ENCODE measurements at regions not wholly inside any gene's neighbourhood (a gene's known extent, or its start where the extent isn't known, plus 50 kb on each side); places are given as distances from the start of the nearest gene placed in this dataset.

- POLR2A ChIA-PET = no interaction called here
- no peaks in the 10 kb centered on the region for H3K9me3 ChIP-seq (ENCODE audit: low read length)
- no peak for DNase-seq
These were observed 322.8 kb downstream of the SPATA17 start for GRCh38 chr1:217953922-217954321.

GRCh38 chr1:217955723-217956122 is 324.6 kb downstream of the SPATA17 start:
- Mint-ChIP-seq H3K27ac (no peak overlapping the region), H3K4me3 (no peak overlapping the region), H3K4me1 (no peaks in the 10 kb centered on the region), H3K9me3 (peaks cover 0 to 14% (median 8%) of the 10 kb centered on the region in 5 donors), H3K27me3 (no peaks in the 10 kb centered on the region), H3K36me3 (no peaks in the 10 kb centered on the region)
- POLR2A ChIA-PET = no interaction called here
- Histone ChIP-seq H3K36me3 (ENCODE audit: insufficient read depth, low read length) (no peaks in the 10 kb centered on the region), H3K27me3 (ENCODE audit: insufficient read depth, low read length, poor library complexity, severe bottlenecking) (no peaks in the 10 kb centered on the region), H3K4me3 (ENCODE audit: low read length) (no peak overlapping the region), H3K4me1 (ENCODE audit: insufficient read depth, low read length) (no peaks in the 10 kb centered on the region), H3K27ac (ENCODE audit: low read depth, low read length) (no peak overlapping the region), H3K9me3 (ENCODE audit: low read length) (no peaks in the 10 kb centered on the region)
- CTCF ChIA-PET = no interaction called here
- no peak for DNase-seq

More at GRCh38 chr1:217953922-217954321, 322.8 kb downstream of the SPATA17 start:
- CTCF ChIA-PET = no interaction called here
- no peak overlapping the region for H3K27ac Mint-ChIP-seq
- peaks cover 4 to 14% (median 8%) of the 10 kb centered on the region in 5 donors for H3K9me3 Mint-ChIP-seq
- H3K4me3 Mint-ChIP-seq = no peak overlapping the region
- H3K27me3 ChIP-seq (ENCODE audit: insufficient read depth, low read length, poor library complexity, severe bottlenecking) = no peaks in the 10 kb centered on the region
- no peaks in the 10 kb centered on the region for H3K4me1 Mint-ChIP-seq
- no peaks in the 10 kb centered on the region for H3K27me3 Mint-ChIP-seq
- no peaks in the 10 kb centered on the region for H3K36me3 ChIP-seq (ENCODE audit: insufficient read depth, low read length)
- no peak overlapping the region for H3K4me3 ChIP-seq (ENCODE audit: low read length)
- H3K4me1 ChIP-seq (ENCODE audit: insufficient read depth, low read length) = no peaks in the 10 kb centered on the region
- H3K36me3 Mint-ChIP-seq = no peaks in the 10 kb centered on the region
- H3K27ac ChIP-seq (ENCODE audit: low read depth, low read length) = no peak overlapping the region

GRCh38 chr1:217965156-217965786 is 319.8 kb upstream of the RRP15 start:
- H3K36me3 ChIP-seq (ENCODE audit: insufficient read depth, low read length) = no peaks in the 10 kb centered on the region
- H3K9me3 ChIP-seq (ENCODE audit: low read length) = no peaks in the 10 kb centered on the region
- Mint-ChIP-seq H3K36me3 (no peaks in the 10 kb centered on the region), H3K9me3 (peaks cover 0 to 9% (median 3%) of the 10 kb centered on the region in 5 donors), H3K4me3 (no peak overlapping the region), H3K27ac (no peak overlapping the region), H3K4me1 (no peaks in the 10 kb centered on the region), H3K27me3 (no peaks in the 10 kb centered on the region)
- POLR2A ChIA-PET = no interaction called here
- no peak overlapping the region for H3K27ac ChIP-seq (ENCODE audit: low read depth, low read length)
- H3K27me3 ChIP-seq (ENCODE audit: insufficient read depth, low read length, poor library complexity, severe bottlenecking) = no peaks in the 10 kb centered on the region
- no peaks in the 10 kb centered on the region for H3K4me1 ChIP-seq (ENCODE audit: insufficient read depth, low read length)
- CTCF ChIA-PET = no interaction called here
- no peak overlapping the region for H3K4me3 ChIP-seq (ENCODE audit: low read length)
- DNase-seq = no peak

GRCh38 chr1:217968085-217968484 is 317.0 kb upstream of the RRP15 start:
- POLR2A ChIA-PET = no interaction called here
- no peaks in the 10 kb centered on the region for H3K27me3 ChIP-seq (ENCODE audit: insufficient read depth, low read length, poor library complexity, severe bottlenecking)
- no peak overlapping the region for H3K4me3 Mint-ChIP-seq
- H3K4me1 Mint-ChIP-seq = no peaks in the 10 kb centered on the region
- CTCF ChIA-PET = no interaction called here
- DNase-seq = no peak
- no peak overlapping the region for H3K27ac ChIP-seq (ENCODE audit: low read depth, low read length)
- H3K9me3 Mint-ChIP-seq = peaks cover 0 to 9% (median 6%) of the 10 kb centered on the region in 5 donors
- H3K36me3 ChIP-seq (ENCODE audit: insufficient read depth, low read length) = no peaks in the 10 kb centered on the region
- H3K4me3 ChIP-seq (ENCODE audit: low read length) = no peak overlapping the region
- no peaks in the 10 kb centered on the region for H3K4me1 ChIP-seq (ENCODE audit: insufficient read depth, low read length)
- no peaks in the 10 kb centered on the region for H3K36me3 Mint-ChIP-seq
- no peaks in the 10 kb centered on the region for H3K27me3 Mint-ChIP-seq
- H3K27ac Mint-ChIP-seq = no peak overlapping the region
- no peaks in the 10 kb centered on the region for H3K9me3 ChIP-seq (ENCODE audit: low read length)

GRCh38 chr1:217969428-217969827 is 315.7 kb upstream of the RRP15 start:
- POLR2A ChIA-PET = no interaction called here
- Histone ChIP-seq H3K27ac (ENCODE audit: low read depth, low read length) (no peak overlapping the region), H3K36me3 (ENCODE audit: insufficient read depth, low read length) (no peaks in the 10 kb centered on the region), H3K4me3 (ENCODE audit: low read length) (no peak overlapping the region), H3K27me3 (ENCODE audit: insufficient read depth, low read length, poor library complexity, severe bottlenecking) (no peaks in the 10 kb centered on the region), H3K4me1 (ENCODE audit: insufficient read depth, low read length) (no peaks in the 10 kb centered on the region), H3K9me3 (ENCODE audit: low read length) (no peaks in the 10 kb centered on the region)
- Mint-ChIP-seq H3K27ac (no peak overlapping the region), H3K4me1 (no peaks in the 10 kb centered on the region), H3K27me3 (no peaks in the 10 kb centered on the region), H3K9me3 (peaks cover 0 to 11% (median 5%) of the 10 kb centered on the region in 5 donors), H3K36me3 (no peaks in the 10 kb centered on the region), H3K4me3 (no peak overlapping the region)
- DNase-seq = no peak
- CTCF ChIA-PET = no interaction called here

GRCh38 chr1:217977943-217978342 is 307.1 kb upstream of the RRP15 start:
- Mint-ChIP-seq H3K27me3 (no peaks in the 10 kb centered on the region), H3K4me3 (no peak overlapping the region), H3K36me3 (no peaks in the 10 kb centered on the region), H3K4me1 (no peaks in the 10 kb centered on the region), H3K27ac (no peak overlapping the region), H3K9me3 (peaks cover 0 to 13% (median 6%) of the 10 kb centered on the region in 5 donors)
- no peak for DNase-seq
- Histone ChIP-seq H3K36me3 (ENCODE audit: insufficient read depth, low read length) (no peaks in the 10 kb centered on the region), H3K4me3 (ENCODE audit: low read length) (no peak overlapping the region), H3K27me3 (ENCODE audit: insufficient read depth, low read length, poor library complexity, severe bottlenecking) (no peaks in the 10 kb centered on the region), H3K4me1 (ENCODE audit: insufficient read depth, low read length) (no peaks in the 10 kb centered on the region), H3K27ac (ENCODE audit: low read depth, low read length) (no peak overlapping the region), H3K9me3 (ENCODE audit: low read length) (no peaks in the 10 kb centered on the region)
- ChIA-PET CTCF (no interaction called here), POLR2A (no interaction called here)

GRCh38 chr1:217981430-217981829 is 303.7 kb upstream of the RRP15 start:
- Mint-ChIP-seq H3K9me3 (peaks cover 0 to 7% (median 3%) of the 10 kb centered on the region in 5 donors), H3K4me3 (no peak overlapping the region), H3K27me3 (no peaks in the 10 kb centered on the region), H3K4me1 (no peaks in the 10 kb centered on the region), H3K36me3 (no peaks in the 10 kb centered on the region), H3K27ac (no peak overlapping the region)
- POLR2A ChIA-PET = no interaction called here
- no peak overlapping the region for H3K4me3 ChIP-seq (ENCODE audit: low read length)
- H3K36me3 ChIP-seq (ENCODE audit: insufficient read depth, low read length) = no peaks in the 10 kb centered on the region
- no peak overlapping the region for H3K27ac ChIP-seq (ENCODE audit: low read depth, low read length)
- DNase-seq = no peak
- H3K4me1 ChIP-seq (ENCODE audit: insufficient read depth, low read length) = no peaks in the 10 kb centered on the region
- H3K27me3 ChIP-seq (ENCODE audit: insufficient read depth, low read length, poor library complexity, severe bottlenecking) = no peaks in the 10 kb centered on the region
- CTCF ChIA-PET = no interaction called here
- no peaks in the 10 kb centered on the region for H3K9me3 ChIP-seq (ENCODE audit: low read length)

- no peaks in the 10 kb centered on the region for H3K27me3 Mint-ChIP-seq
- Histone ChIP-seq H3K27ac (ENCODE audit: low read depth, low read length) (no peak overlapping the region), H3K4me3 (ENCODE audit: low read length) (no peak overlapping the region), H3K36me3 (ENCODE audit: insufficient read depth, low read length) (no peaks in the 10 kb centered on the region), H3K9me3 (ENCODE audit: low read length) (no peaks in the 10 kb centered on the region), H3K27me3 (ENCODE audit: insufficient read depth, low read length, poor library complexity, severe bottlenecking) (no peaks in the 10 kb centered on the region), H3K4me1 (ENCODE audit: insufficient read depth, low read length) (no peaks in the 10 kb centered on the region)
- H3K27ac Mint-ChIP-seq = no peak overlapping the region
- ChIA-PET CTCF (no interaction called here), POLR2A (no interaction called here)
- no peaks in the 10 kb centered on the region for H3K4me1 Mint-ChIP-seq
- no peak for DNase-seq
- H3K36me3 Mint-ChIP-seq = no peaks in the 10 kb centered on the region
- H3K4me3 Mint-ChIP-seq = no peak overlapping the region
- peaks cover 0 to 7% (median 0%) of the 10 kb centered on the region in 5 donors for H3K9me3 Mint-ChIP-seq
These were observed 302.6 kb upstream of the RRP15 start for GRCh38 chr1:217982331-217983050.

Data from CD8-positive, alpha-beta memory T cell (primary cell).